Inferior parietal cortex (tissue), 1 donor: ENCODE measurements at regions not wholly inside any gene's neighbourhood (a gene's known extent, or its start where the extent isn't known, plus 50 kb on each side); places are given as distances from the start of the nearest gene placed in this dataset.

ENCODE experiments used
- DNase-seq: peaks from one replicate; pipeline ENCODE4 v3.0.0-alpha.2; 2016; ENCODE audit errors: extremely low spot score

- DNase-seq: no peak
Measured at GRCh38 chr12:98059659-98060343, 455.6 kb upstream of the TMPO start.

- DNase-seq: peak; percentile 15
Measured at GRCh38 chr12:98060411-98060810, 455.0 kb upstream of the TMPO start.

GRCh38 chr12:98062464-98063245, 452.7 kb upstream of the TMPO start:
- DNase-seq: no peak

- no peak for DNase-seq
Measured at GRCh38 chr12:98064501-98064900, 450.9 kb upstream of the TMPO start.

GRCh38 chr12:98067795-98068194, 447.6 kb upstream of the TMPO start:
- DNase-seq: no peak

- DNase-seq: no peak
Measured at GRCh38 chr12:98073610-98074009, 441.8 kb upstream of the TMPO start.

- DNase-seq: no peak
Measured at GRCh38 chr12:98074286-98074685, 441.1 kb upstream of the TMPO start.

GRCh38 chr12:98084391-98084790, 431.0 kb upstream of the TMPO start:
- DNase-seq: no peak

- peak; percentile 29 for DNase-seq
Measured at GRCh38 chr12:98085046-98085755, 430.2 kb upstream of the TMPO start.

- DNase-seq: no peak
Measured at GRCh38 chr12:98090731-98091130, 424.7 kb upstream of the TMPO start.

GRCh38 chr12:98096436-98096835, 419.0 kb upstream of the TMPO start:
- DNase-seq: no peak

- DNase-seq: no peak
Measured at GRCh38 chr12:98106031-98106683, 409.2 kb upstream of the TMPO start.

GRCh38 chr12:98109266-98109665, 406.1 kb upstream of the TMPO start:
- DNase-seq: no peak

GRCh38 chr12:98110536-98110935, 404.9 kb upstream of the TMPO start:
- no peak for DNase-seq

- DNase-seq: no peak
Measured at GRCh38 chr12:98113548-98113947, 401.8 kb upstream of the TMPO start.

GRCh38 chr12:98121963-98122362, 393.4 kb upstream of the TMPO start:
- DNase-seq: no peak

- DNase-seq: no peak
Measured at GRCh38 chr12:98123021-98123461, 392.3 kb upstream of the TMPO start.

GRCh38 chr12:98126637-98127335, 388.6 kb upstream of the TMPO start:
- no peak for DNase-seq

GRCh38 chr12:98127336-98127679, 388.1 kb upstream of the TMPO start:
- no peak for DNase-seq

- no peak for DNase-seq
Measured at GRCh38 chr12:98127854-98128253, 387.5 kb upstream of the TMPO start.

- DNase-seq: no peak
Measured at GRCh38 chr12:98136544-98136943, 378.8 kb upstream of the TMPO start.

GRCh38 chr12:98137278-98137677, 378.1 kb upstream of the TMPO start:
- no peak for DNase-seq
